Effector memory CD8-positive, alpha-beta T cell (primary cell): ENCODE measurements at regions not wholly inside any gene's neighbourhood (a gene's known extent, or its start where the extent isn't known, plus 50 kb on each side); places are given as distances from the start of the nearest gene placed in this dataset.

ENCODE experiments used
- ATAC-seq: fragments of 150-1000 bp; cut with Tn5 transposase; replicated peaks from 2 replicates; pipeline ENCODE4 v1.10.0; 2021; ENCODE audit warnings: mild to moderate bottlenecking, moderate library complexity
- DNase-seq, 3 experiments: peaks; one replicate each; pipeline ENCODE4 v3.0.0; 2021
- H3K27ac Mint-ChIP-seq, 2 donors: one replicate each; pipeline ENCODE4 v1.8.0; 2022; ENCODE audit warnings: mild to moderate bottlenecking in 2 of 2, mixed read lengths in 2 of 2, moderate library complexity in 2 of 2
- H3K27me3 Mint-ChIP-seq, 2 donors: one replicate each; pipeline ENCODE4 v1.8.0; 2022; ENCODE audit warnings: mixed read lengths in 2 of 2
- H3K36me3 Mint-ChIP-seq: one replicate; pipeline ENCODE4 v1.8.0; 2022; ENCODE audit warnings: mild to moderate bottlenecking, moderate library complexity, mixed read lengths; ENCODE audit not compliant: insufficient read depth
- H3K4me1 Mint-ChIP-seq, 2 donors: one replicate each; pipeline ENCODE4 v1.8.0; 2022; ENCODE audit warnings: low read depth in 2 of 2, mixed read lengths in 2 of 2
- H3K4me3 Mint-ChIP-seq, 2 donors: one replicate each; pipeline ENCODE4 v1.8.0; 2022; ENCODE audit warnings: mild to moderate bottlenecking in 2 of 2, mixed read lengths in 2 of 2, moderate library complexity in 2 of 2
- H3K9me3 Mint-ChIP-seq, 2 donors: one replicate each; pipeline ENCODE4 v1.8.0; 2022; ENCODE audit warnings: mixed read lengths in 2 of 2

DNA sequence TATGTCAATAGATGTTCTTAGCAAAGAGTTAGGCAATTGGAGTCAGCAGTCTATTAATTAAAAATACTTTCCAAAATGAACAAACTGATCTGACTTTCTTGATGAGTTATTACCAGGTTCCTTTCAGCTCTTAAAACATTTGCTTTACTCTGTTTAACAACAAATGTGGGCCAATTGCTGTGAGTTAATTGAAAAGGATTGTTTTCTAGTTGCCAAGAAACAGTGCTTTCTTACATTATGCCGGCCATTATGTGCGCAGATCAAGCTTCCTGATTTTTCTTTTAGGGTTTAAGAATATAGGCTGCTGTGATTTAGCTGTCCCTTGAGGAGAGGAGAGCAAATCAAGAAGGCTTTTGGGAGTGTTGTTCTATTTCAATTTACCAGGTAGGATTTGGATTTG, 50.5 kb upstream of the ITPRID2 start:
- no peak overlapping the region for H3K4me3 Mint-ChIP-seq
- peaks cover 14 to 26% of the 10 kb centered on the region in 2 donors for H3K27me3 Mint-ChIP-seq
- no peak overlapping the region for H3K27ac Mint-ChIP-seq
- H3K9me3 Mint-ChIP-seq: no peaks in the 10 kb centered on the region
- no peaks in the 10 kb centered on the region for H3K4me1 Mint-ChIP-seq
- ATAC-seq (no peak), DNase-seq (no peak)
- no peaks in the 10 kb centered on the region for H3K36me3 Mint-ChIP-seq
